Uterus (tissue), 2 donors: ENCODE measurements at regions not wholly inside any gene's neighbourhood (a gene's known extent, or its start where the extent isn't known, plus 50 kb on each side); places are given as distances from the start of the nearest gene placed in this dataset.

Source experiments
- CTCF ChIP-seq, 4 experiments: fragments of 200-600 bp in 2 of 4; fragments of 450-650 bp in 2 of 4; sonication (generic) in 2 of 4; IDR thresholded peaks; one replicate each; pipeline ENCODE4 v1.5.1; 2016 to 2019; ENCODE audit warnings: antibody characterized with exemption in 4 of 4, mild to moderate bottlenecking in 2 of 4, moderate library complexity in 1 of 4
- POLR2A ChIP-seq, 2 donors: fragments of 450-650 bp; IDR thresholded peaks; one replicate each; pipeline ENCODE4 v1.6.1; 2016; ENCODE audit warnings: antibody characterized with exemption in 2 of 2, mild to moderate bottlenecking in 1 of 2, moderate library complexity in 1 of 2

GRCh38 chr4:20180509-20180908 is 71.2 kb upstream of the SLIT2 start:
- TF ChIP-seq CTCF (IDR thresholded peaks at IDR 0.05) (no peak), POLR2A (IDR thresholded peaks at IDR 0.05) (no peak)
